ENCODE measurements at regions not wholly inside any gene's neighbourhood (a gene's known extent, or its start where the extent isn't known, plus 50 kb on each side); places are given as distances from the start of the nearest gene placed in this dataset.
"Not testable (repeated sequence)": the region's sequence is repeated elsewhere in the genome, so short reads cannot be mapped to it uniquely, and the experiment has no call there.

- DNase-seq (ENCODE audit: low read depth) = no peak
Observed at GRCh38 chr14:46147452-46147851, 504.1 kb downstream of the RPL10L start.

- DNase-seq (ENCODE audit: low read depth) = no peak
Observed at GRCh38 chr14:46147024-46147423, 504.6 kb downstream of the RPL10L start.

- no peak for DNase-seq (ENCODE audit: low read depth)
Observed at GRCh38 chr14:46140445-46140844, 511.1 kb downstream of the RPL10L start.

GRCh38 chr14:46139649-46140048 is 511.9 kb downstream of the RPL10L start:
- DNase-seq (ENCODE audit: low read depth) = no peak

GRCh38 chr14:46137786-46138185 is 513.8 kb downstream of the RPL10L start:
- DNase-seq (ENCODE audit: low read depth) = no peak

- no peak for DNase-seq (ENCODE audit: low read depth)
Observed at GRCh38 chr14:46136456-46136855, 515.1 kb downstream of the RPL10L start.

- DNase-seq (ENCODE audit: low read depth) = no peak
Observed at GRCh38 chr14:46108228-46108627, 543.4 kb downstream of the RPL10L start.

GRCh38 chr14:46100901-46101300 is 550.7 kb downstream of the RPL10L start:
- DNase-seq (ENCODE audit: low read depth) = not testable (repeated sequence)

- no peak for DNase-seq (ENCODE audit: low read depth)
Observed at GRCh38 chr14:46091819-46092218, 559.8 kb downstream of the RPL10L start.

GRCh38 chr14:46087604-46088003 is 564.0 kb downstream of the RPL10L start:
- no peak for DNase-seq (ENCODE audit: low read depth)

GRCh38 chr14:46074061-46074460 is 577.5 kb downstream of the RPL10L start:
- no peak for DNase-seq (ENCODE audit: low read depth)

- no peak for DNase-seq (ENCODE audit: low read depth)
Observed at GRCh38 chr14:46063872-46064271, 587.7 kb downstream of the RPL10L start.

GRCh38 chr14:46058964-46059563 is 592.5 kb downstream of the RPL10L start:
- DNase-seq (ENCODE audit: low read depth) = no peak

- no peak for DNase-seq (ENCODE audit: low read depth)
Observed at GRCh38 chr14:46057799-46058198, 593.8 kb downstream of the RPL10L start.

- DNase-seq (ENCODE audit: low read depth) = peak; percentile 83
Observed at GRCh38 chr14:46054526-46054925, 597.1 kb downstream of the RPL10L start.

- DNase-seq (ENCODE audit: low read depth) = no peak
Observed at GRCh38 chr14:46053221-46053620, 598.4 kb downstream of the RPL10L start.

- DNase-seq (ENCODE audit: low read depth) = no peak
Observed at GRCh38 chr14:46051796-46052195, 599.8 kb downstream of the RPL10L start.

- peak; percentile 55 for DNase-seq (ENCODE audit: low read depth)
Observed at GRCh38 chr14:46048127-46048526, 603.5 kb downstream of the RPL10L start.

GRCh38 chr14:46036099-46036498 is 615.5 kb downstream of the RPL10L start:
- DNase-seq (ENCODE audit: low read depth) = no peak

GRCh38 chr14:46034305-46034704 is 617.3 kb downstream of the RPL10L start:
- no peak for DNase-seq (ENCODE audit: low read depth)

GRCh38 chr14:46018846-46019420 is 632.6 kb downstream of the RPL10L start:
- DNase-seq (ENCODE audit: low read depth) = no peak

GRCh38 chr14:46008348-46008747 is 643.2 kb downstream of the RPL10L start:
- no peak for DNase-seq (ENCODE audit: low read depth)

GRCh38 chr14:45998554-45998953 is 653.0 kb downstream of the RPL10L start:
- no peak for DNase-seq (ENCODE audit: low read depth)

GRCh38 chr14:45990252-45990651 is 661.3 kb downstream of the RPL10L start:
- DNase-seq (ENCODE audit: low read depth) = no peak
